Lung (tissue), 11 donors: ENCODE measurements at regions not wholly inside any gene's neighbourhood (a gene's known extent, or its start where the extent isn't known, plus 50 kb on each side); places are given as distances from the start of the nearest gene placed in this dataset.

Experiments
- ATAC-seq: fragments of 200-7000 bp; cut with Tn5 transposase; one replicate; pipeline ENCODE4 v1.9.1; 2020; ENCODE audit warnings: moderate number of reproducible peaks; ENCODE audit not compliant: insufficient read depth, low FRiP score
- DNase-seq, 3 donors: peaks; one replicate each; pipeline ENCODE4 v3.0.0-alpha.2; 2013 to 2017
- H3K27ac ChIP-seq, 2 donors: one replicate each; pipeline ENCODE4 v1.5.1; 2013; ENCODE audit warnings: mild to moderate bottlenecking in 2 of 2, moderate library complexity in 2 of 2, control low read depth in 1 of 2, inconsistent platforms in 1 of 2, low read depth in 1 of 2, low read length in 1 of 2
- H3K27me3 ChIP-seq, 3 donors: one replicate each; pipeline ENCODE4 v1.5.1; 2013; ENCODE audit warnings: low read length in 2 of 3; ENCODE audit not compliant: control insufficient read depth in 3 of 3, insufficient read depth in 3 of 3
- H3K36me3 ChIP-seq, 4 donors: one replicate each; pipeline ENCODE4 v1.5.1; 2013; ENCODE audit warnings: low read length in 4 of 4, mild to moderate bottlenecking in 1 of 4, moderate library complexity in 1 of 4; ENCODE audit not compliant: control insufficient read depth in 4 of 4, insufficient read depth in 4 of 4
- H3K4me1 ChIP-seq, 5 donors: one replicate each; pipeline ENCODE4 v1.5.1; 2013; ENCODE audit warnings: low read length in 5 of 5, mild to moderate bottlenecking in 2 of 5, moderate library complexity in 1 of 5; ENCODE audit not compliant: control insufficient read depth in 5 of 5, insufficient read depth in 5 of 5
- H3K4me3 ChIP-seq: one replicate; pipeline ENCODE4 v1.5.1; 2013; ENCODE audit warnings: mild to moderate bottlenecking, control low read depth, moderate library complexity
- H3K9ac ChIP-seq, 2 donors: one replicate each; pipeline ENCODE4 v1.5.1; 2013; ENCODE audit warnings: low read length in 2 of 2, control low read depth in 1 of 2; ENCODE audit not compliant: insufficient read depth in 1 of 2
- H3K9me3 ChIP-seq, 4 donors: one replicate each; pipeline ENCODE4 v1.5.1; 2013; ENCODE audit warnings: low read length in 3 of 4, mild to moderate bottlenecking in 1 of 4, moderate library complexity in 1 of 4; ENCODE audit not compliant: control insufficient read depth in 4 of 4, insufficient read depth in 3 of 4
- CTCF ChIP-seq: IDR thresholded peaks from 2 replicates; pipeline ENCODE4 v1.5.1; 2012; ENCODE audit warnings: mild to moderate bottlenecking; ENCODE audit errors: control extremely low read depth, extremely low read depth
- WGBS, 2 donors: extraction: QIAGEN DNeasy Blood & Tissue Kit; methylation state at CpG; one replicate each; pipeline ENCODE4 v1.1.7; 2013; 5-methylcytosine and 5-hydroxymethylcytosine counted together
- donor health status: control.
- donor health status: control.
- donor health status: Bipolar disorder and iron deficiency.
- donor health status: healthy.
- donor health status: DM: yes; HTN: yes; CAD: no.

- no peak for DNase-seq
- H3K27ac ChIP-seq, result no peak overlapping the region
- no peaks in the 10 kb centered on the region for H3K27me3 ChIP-seq
- H3K9ac ChIP-seq, result no peak overlapping the region
- no peaks in the 10 kb centered on the region for H3K36me3 ChIP-seq
- no peak overlapping the region for H3K4me3 ChIP-seq
- no peak for TF ChIP-seq CTCF
- whole genome bisulfite sequencing, 2 donors, result 92 to 93% methylated on average over 5 of the region's 5 CpGs
- no peak for ATAC-seq
- H3K4me1 ChIP-seq, result peaks cover 0 to 9% (median 0%) of the 10 kb centered on the region in 5 donors
- no peaks in the 10 kb centered on the region for H3K9me3 ChIP-seq
Observed at GRCh38 chr3:20572473-20572872, 386.5 kb upstream of the SGO1 start.

GRCh38 chr3:20569310-20569709 is 383.3 kb upstream of the SGO1 start:
- ATAC-seq (no peak), DNase-seq (no peak)
- H3K9ac ChIP-seq, result no peak overlapping the region
- H3K27ac ChIP-seq, result no peak overlapping the region
- H3K27me3 ChIP-seq, result no peaks in the 10 kb centered on the region
- no peak for TF ChIP-seq CTCF
- no peak overlapping the region for H3K4me3 ChIP-seq
- no peaks in the 10 kb centered on the region for H3K36me3 ChIP-seq
- WGBS, 2 donors, result 21 to 37% methylated on average over 2 of the region's 2 CpGs
- H3K9me3 ChIP-seq, result no peaks in the 10 kb centered on the region
- H3K4me1 ChIP-seq, result no peaks in the 10 kb centered on the region

GRCh38 chr3:20564966-20565365 is 379.0 kb upstream of the SGO1 start:
- 81 to 88% methylated on average over 3 of the region's 3 CpGs for WGBS, 2 donors
- no peak for TF ChIP-seq CTCF
- H3K36me3 ChIP-seq, result no peaks in the 10 kb centered on the region
- no peak for ATAC-seq
- no peak overlapping the region for H3K27ac ChIP-seq
- peaks cover 0 to 3% (median 0%) of the 10 kb centered on the region in 4 donors for H3K9me3 ChIP-seq
- H3K4me1 ChIP-seq, result no peaks in the 10 kb centered on the region
- no peak for DNase-seq
- no peak overlapping the region for H3K9ac ChIP-seq
- no peaks in the 10 kb centered on the region for H3K27me3 ChIP-seq
- no peak overlapping the region for H3K4me3 ChIP-seq

- ATAC-seq (no peak), DNase-seq (no peak)
- Histone ChIP-seq H3K27ac (no peak overlapping the region), H3K36me3 (no peaks in the 10 kb centered on the region), H3K4me3 (no peak overlapping the region), H3K4me1 (no peaks in the 10 kb centered on the region), H3K27me3 (no peaks in the 10 kb centered on the region), H3K9me3 (peaks cover 0 to 3% (median 0%) of the 10 kb centered on the region in 4 donors), H3K9ac (no peak overlapping the region)
- 93 to 96% methylated on average over 2 of the region's 2 CpGs for WGBS, 2 donors
- TF ChIP-seq CTCF, result no peak
Observed at GRCh38 chr3:20563985-20564384, 378.0 kb upstream of the SGO1 start.
